Astrocyte of the spinal cord (primary cell): ENCODE measurements at regions not wholly inside any gene's neighbourhood (a gene's known extent, or its start where the extent isn't known, plus 50 kb on each side); places are given as distances from the start of the nearest gene placed in this dataset.

ENCODE experiments used
- DNase-seq: peaks from one replicate; pipeline ENCODE4 v3.0.0; 2011; ENCODE audit warnings: low read depth, low spot score
- H3K4me3 ChIP-seq: 2 replicates; pipeline ENCODE4 v1.5.1; 2011; ENCODE audit warnings: low read depth, mild to moderate bottlenecking, low read length, moderate library complexity
- in situ Hi-C: cut with HindIII; loops from 2 replicates; pipeline ENCODE4 v1.10.0; 2017; ENCODE audit warnings: low sequenced_read_pairs
- TF ChIP-seq, protein P1 (sequence below): IDR thresholded peaks from 2 replicates; pipeline ENCODE4 v1.5.1; 2012; ENCODE audit warnings: low read depth, mild to moderate bottlenecking, low read length, inconsistent platforms

DNA sequence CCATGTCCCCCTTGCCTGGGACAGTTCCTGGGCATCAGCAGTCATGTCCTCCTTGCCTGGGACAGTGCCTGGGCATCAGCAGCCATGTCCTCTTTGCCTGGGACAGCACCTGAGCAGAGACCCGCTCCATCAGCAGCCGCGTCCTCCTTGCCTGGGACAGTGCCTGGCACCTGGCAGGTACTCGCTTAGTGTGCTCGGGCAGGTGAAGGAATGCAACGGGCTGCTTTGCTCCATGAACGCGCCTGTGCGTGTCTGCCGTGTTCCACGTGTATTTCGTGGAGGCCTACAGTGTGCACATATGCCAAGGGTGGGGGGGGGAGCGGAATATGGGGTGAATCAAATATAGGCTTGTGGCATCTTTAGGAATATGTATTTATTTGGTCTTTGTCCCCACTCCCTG, 1490.7 kb downstream of the TBC1D22A start:
- no peak overlapping the region for H3K4me3 ChIP-seq
- DNase-seq: no peak
- in situ Hi-C loops: no loop called here
- TF ChIP-seq, protein P1, sequence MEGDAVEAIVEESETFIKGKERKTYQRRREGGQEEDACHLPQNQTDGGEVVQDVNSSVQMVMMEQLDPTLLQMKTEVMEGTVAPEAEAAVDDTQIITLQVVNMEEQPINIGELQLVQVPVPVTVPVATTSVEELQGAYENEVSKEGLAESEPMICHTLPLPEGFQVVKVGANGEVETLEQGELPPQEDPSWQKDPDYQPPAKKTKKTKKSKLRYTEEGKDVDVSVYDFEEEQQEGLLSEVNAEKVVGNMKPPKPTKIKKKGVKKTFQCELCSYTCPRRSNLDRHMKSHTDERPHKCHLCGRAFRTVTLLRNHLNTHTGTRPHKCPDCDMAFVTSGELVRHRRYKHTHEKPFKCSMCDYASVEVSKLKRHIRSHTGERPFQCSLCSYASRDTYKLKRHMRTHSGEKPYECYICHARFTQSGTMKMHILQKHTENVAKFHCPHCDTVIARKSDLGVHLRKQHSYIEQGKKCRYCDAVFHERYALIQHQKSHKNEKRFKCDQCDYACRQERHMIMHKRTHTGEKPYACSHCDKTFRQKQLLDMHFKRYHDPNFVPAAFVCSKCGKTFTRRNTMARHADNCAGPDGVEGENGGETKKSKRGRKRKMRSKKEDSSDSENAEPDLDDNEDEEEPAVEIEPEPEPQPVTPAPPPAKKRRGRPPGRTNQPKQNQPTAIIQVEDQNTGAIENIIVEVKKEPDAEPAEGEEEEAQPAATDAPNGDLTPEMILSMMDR: no peak

- in situ Hi-C loops: no loop called here
- no peak for DNase-seq
- TF ChIP-seq, protein P1: no peak
- no peak overlapping the region for H3K4me3 ChIP-seq
Measured at GRCh38 chr22:48251629-48252028, 1489.2 kb downstream of the TBC1D22A start.

DNA sequence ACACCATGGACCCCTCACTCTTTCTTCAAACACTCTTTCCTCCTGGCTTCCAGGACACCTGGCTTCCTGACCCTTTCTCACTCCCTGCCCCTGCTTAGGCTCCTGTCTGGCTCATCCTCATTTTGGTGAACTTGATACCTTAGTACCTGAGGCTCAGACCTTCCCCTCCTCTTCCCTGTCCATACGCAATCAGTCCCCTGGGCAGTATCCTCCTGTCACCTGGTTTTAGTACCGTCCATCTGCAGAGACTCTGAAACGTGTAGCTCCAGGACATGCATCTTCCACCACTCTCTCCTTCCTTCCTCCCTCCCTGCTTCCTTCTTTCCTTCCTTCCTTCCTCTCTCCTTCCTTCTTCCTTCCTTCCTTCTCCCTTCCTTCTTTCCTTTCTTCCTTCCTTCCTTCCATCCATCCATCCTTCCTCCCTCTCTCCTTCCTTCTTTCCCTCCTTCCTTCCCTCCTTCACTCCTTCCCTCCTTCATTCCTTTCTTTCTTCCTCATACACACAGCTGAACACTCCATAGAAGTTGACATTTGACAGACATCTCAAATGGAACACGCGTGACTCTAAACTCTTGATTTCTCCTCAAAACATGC, 1488.6 kb downstream of the TBC1D22A start:
- in situ Hi-C loops: no loop called here
- no peak overlapping the region for H3K4me3 ChIP-seq
- TF ChIP-seq, protein P1: no peak
- no peak for DNase-seq

- H3K4me3 ChIP-seq: no peak overlapping the region
- in situ Hi-C loops: no loop called here
- DNase-seq: no peak
- TF ChIP-seq, protein P1: no peak
Measured at GRCh38 chr22:48250286-48250895, 1487.9 kb downstream of the TBC1D22A start.

DNA sequence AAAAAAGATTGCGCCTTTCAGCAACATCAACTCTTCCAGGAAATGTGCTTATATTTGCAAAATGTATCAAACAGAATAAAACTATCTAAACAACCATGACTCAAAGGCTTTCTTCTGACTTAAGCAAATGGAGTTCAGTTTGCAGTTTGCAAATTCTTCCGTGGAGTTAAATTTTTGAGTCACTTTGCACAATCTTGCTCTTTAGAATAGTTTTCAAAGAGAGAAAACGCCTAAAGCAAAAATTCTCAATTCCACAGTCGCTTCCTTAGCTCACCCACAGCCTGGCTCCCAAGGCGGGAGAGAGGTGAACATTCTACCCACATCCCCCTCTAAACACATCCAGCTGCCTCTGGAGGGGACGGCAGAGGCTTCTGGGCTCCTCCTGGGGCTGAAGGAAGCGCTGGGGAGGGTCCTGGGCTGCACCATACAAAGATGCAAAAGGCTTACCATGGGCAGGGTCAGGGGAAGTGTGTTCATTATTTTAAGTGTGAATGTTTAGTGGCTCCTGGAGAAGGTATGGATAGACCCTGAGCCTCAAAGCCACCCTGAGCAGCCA, 1487.3 kb downstream of the TBC1D22A start:
- TF ChIP-seq, protein P1: no peak
- in situ Hi-C loops: no loop called here
- DNase-seq: no peak
- no peak overlapping the region for H3K4me3 ChIP-seq

DNA sequence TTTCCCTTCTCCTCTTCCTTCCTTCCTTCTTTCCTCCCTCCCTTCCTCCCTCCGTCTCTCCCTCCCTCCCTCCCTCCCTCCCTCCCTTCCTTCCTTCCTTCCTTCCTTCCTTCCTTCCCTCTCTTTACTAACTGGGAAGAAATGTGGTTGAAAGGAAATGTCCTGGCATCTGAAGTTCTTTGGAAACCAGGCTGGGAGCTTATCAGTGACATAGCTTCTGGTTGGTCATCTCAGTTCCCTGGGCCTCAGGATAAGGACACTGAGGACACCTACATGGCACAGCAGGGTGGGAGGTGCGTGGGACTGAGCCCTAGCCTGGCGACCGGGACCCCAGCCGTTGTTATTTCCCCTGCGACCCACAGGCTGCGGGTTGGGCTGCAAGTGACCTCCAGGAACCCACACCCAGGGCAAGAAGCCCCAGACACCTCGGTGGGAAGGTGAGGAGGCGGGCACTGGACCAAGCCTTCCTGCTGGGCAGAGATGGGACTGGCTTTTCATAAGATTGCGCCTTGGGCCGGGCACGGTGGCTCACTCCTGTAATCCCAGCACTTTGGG, 1486.5 kb downstream of the TBC1D22A start:
- DNase-seq: no peak
- in situ Hi-C loops: no loop called here
- no peak overlapping the region for H3K4me3 ChIP-seq
- TF ChIP-seq, protein P1: no peak
